ENCODE measurements at regions not wholly inside any gene's neighbourhood (a gene's known extent, or its start where the extent isn't known, plus 50 kb on each side); places are given as distances from the start of the nearest gene placed in this dataset.
"Not testable (repeated sequence)": the region's sequence is repeated elsewhere in the genome, so short reads cannot be mapped to it uniquely, and the experiment has no call there.

DNA sequence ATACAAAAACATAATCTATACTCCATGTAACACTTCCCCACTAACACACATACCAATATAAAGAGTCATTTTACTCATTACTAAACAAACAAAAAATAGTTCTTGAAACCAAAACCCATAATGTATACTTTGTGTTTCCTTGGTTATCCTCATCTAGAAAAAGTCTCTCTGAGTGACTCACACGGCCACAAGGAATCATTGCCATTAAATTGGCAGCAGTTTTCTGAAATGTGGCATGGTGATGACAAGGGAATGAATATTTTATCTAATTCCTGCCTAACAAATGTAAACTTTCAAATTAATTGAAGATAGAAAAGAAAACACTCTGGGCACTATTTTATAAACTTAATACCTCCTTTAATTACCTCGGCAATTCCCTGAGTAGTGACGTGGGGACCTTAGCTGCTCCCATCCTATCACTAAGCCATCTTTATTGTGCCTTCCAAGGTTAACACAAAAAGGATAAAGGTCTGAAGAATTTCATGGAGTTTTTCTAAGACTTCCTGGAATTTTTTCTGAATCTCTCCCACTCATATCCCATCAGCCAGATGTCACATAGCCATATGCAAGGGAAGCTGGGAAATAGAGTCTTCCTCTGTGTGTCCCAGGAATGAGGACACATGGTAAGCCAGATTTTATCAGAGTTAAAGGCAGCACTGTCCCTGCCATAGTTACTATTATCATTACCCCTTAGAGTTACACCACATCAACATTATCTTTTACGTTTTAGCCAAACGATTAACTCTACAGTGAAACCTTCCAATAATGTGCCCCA is 857.2 kb upstream of the TENM4 start:
- DNase-seq (ENCODE audit: low read depth, low spot score) = no peak

DNA sequence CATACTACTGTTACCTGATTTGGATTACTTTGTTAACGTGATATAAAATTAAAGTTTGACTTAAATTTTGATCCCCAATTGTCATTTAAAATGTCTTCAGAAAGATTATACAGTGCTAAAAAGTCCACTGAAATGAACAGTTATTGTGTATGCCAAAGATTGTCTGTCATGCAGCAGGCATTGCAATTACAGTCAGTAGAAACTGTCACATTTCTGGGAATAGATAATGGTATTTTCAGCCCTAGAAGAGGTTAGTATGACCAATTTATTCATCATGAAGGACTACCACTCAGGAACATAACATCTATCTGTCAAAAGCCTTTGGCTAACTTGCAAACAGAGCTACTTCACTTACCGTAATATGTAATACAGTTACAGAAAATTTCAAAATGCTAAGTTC is 852.5 kb upstream of the TENM4 start:
- DNase-seq (ENCODE audit: low read depth, low spot score) = no peak

DNA sequence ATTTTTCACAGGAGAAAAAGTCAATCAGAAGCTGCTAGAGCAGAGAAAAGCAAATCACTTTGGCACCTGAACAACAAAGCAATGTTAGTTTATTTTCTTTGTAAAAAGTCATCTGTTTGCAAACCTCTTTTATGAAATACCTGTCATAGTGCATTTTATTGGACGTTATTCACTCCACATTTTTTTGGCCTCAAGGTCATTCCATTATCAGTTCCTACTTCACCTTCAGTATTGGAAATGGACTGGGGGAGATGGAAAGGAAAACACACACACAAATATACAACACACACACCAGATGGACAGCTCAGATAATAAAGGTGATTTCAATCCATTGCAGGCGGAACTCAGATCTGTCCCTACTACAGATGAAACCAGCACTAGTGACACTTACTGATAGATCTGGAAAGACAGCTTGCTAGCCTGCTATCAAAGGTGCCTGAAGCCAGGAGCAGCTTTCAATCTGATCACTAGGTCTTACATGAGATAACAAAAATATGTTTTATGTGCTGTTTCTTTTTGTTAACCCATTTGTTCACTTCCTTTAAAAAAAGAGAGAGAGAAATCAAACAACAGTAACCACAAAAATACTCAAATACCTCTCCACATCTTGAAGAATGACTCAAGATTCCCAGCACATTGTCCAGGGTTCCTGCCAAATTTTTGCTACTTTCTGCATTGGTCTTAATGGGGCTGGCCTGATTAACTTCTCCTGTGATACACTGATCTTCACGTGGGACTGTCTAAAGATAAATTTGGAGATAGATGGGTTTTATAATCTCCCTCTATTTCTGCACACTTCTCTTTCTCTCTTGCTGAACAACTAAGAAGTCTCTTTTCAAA is 844.3 kb upstream of the TENM4 start:
- no peak for DNase-seq (ENCODE audit: low read depth, low spot score)

DNA sequence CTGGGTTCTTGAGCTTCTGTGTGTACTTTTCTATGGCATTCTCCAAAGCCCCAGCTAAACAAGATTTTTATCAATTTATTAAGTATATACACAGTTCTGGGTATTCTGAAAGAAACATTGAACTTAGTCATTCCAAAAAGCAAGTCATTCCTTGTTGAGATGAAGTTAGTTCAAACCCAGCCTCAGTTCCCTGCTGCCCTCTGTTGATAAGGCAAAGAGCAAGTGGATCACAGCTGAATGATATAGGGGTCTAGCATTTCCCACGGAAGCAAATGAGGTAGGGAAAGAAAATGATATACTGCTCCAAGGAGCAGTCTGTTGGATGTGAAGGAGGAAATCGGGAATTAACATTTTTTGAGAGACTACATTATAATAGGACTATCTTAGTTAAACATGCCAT is 841.8 kb upstream of the TENM4 start:
- no peak for DNase-seq (ENCODE audit: low read depth, low spot score)

DNA sequence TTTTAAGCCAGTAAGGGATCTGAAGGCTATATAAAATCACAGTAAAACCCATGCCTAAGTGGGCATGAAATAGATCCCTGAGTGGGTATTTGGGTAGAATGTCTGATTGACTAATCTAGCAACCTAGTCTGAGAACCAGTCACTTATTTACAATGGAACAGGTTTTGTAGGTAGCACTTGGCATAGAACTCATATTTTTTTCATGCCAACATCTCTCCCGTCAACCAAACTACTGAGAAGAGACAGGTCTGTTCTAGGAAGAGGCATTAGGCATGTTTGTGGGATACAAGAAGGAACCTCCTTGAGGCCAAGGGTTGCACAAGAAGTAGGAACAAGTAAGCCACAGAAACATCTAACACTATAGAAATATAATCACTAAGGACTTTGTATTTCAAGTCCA is 840.4 kb upstream of the TENM4 start:
- no peak for DNase-seq (ENCODE audit: low read depth, low spot score)

DNA sequence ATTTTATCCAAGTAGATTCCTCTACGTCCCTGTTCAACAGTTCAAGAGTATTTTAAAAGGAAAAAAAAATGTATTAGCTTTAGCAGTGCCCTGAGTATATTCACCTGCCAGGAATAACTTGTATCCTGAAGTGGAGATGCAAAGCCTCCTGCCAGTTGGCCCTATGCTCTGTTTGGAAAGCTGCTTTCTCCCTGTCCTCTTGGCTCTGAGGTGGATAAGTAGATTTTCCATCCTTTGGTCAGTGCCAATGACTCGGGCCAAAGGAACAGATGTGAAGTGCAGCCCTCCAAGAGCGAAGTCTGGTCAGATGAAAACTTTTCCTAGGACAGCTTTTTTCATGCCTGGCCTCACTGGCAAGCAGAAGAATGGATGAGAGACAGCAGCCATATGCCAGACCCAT is 839.9 kb upstream of the TENM4 start:
- DNase-seq (ENCODE audit: low read depth, low spot score) = no peak

DNA sequence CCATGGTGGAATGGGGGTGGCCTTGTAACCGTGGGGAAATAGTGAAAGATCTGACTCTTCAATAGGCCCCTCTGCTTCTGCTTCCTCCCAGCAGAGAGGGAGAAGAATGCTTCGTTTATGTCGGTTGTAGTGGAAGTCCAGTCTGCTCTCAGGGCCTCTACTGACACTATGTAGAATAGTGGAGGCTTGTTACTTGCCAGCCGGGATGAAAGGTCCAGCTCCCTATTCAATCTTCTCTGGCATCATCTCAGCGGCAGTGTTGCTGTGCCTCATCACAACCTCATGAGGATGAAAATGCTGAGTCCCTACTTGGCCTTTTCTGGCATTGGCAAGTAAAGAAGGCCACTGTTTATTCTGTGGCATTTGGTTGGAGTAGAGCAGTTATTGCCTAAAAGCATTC is 820.9 kb upstream of the TENM4 start:
- DNase-seq (ENCODE audit: low read depth, low spot score) = no peak

DNA sequence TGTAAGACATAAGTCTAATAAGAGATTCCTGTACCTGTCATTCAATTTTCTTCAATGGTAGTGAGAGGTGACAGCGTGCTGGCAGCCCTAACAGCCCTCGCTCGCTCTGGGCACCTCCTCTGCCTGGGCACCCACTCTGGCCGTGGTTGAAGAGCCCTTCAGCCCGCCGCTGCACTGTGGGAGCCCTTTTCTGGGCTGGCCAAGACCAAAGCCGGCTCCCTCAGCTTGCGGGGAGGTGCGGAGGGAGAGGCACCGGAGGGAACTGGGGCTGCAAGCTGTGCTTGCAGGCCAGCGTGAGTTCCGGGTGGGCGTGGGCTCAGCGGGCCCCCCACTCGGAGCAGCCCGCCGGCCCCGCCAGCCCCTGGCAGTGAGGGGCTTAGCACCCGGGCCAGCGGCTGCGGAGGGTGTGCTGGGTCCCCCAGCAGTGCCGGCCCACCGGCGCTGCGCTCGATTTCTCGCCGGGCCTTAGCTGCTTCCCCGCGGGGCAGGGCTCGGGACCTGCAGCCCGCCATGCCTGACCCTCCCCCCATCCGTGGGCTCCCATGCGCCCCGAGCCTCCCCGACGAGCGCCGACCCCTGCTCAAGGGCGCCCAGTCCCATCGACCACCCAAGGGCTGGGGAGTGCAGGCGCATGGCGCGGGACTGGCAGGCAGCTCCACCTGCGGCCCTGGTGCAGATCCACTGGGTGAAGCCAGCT is 816.6 kb upstream of the TENM4 start:
- DNase-seq (ENCODE audit: low read depth, low spot score) = not testable (repeated sequence)

DNA sequence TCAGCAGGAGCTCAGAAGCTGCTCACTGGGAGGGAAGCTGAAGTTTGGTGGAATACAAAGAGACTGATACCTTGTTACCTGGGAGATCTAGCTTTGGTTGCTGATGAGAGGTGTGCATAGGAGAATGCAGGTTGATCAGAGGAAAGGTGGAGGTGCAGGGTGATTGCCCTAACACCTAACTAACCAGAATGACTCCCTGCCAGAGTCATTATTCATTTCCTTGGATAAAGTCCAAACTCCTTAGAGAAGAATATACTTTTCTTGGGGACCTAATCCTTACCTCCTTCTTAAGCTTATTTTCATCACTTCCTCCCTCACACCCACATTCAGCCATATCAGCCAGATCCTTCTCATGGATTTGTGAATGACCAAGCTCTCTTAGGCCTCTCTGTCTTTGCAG is 814.2 kb upstream of the TENM4 start:
- DNase-seq (ENCODE audit: low read depth, low spot score) = no peak

DNA sequence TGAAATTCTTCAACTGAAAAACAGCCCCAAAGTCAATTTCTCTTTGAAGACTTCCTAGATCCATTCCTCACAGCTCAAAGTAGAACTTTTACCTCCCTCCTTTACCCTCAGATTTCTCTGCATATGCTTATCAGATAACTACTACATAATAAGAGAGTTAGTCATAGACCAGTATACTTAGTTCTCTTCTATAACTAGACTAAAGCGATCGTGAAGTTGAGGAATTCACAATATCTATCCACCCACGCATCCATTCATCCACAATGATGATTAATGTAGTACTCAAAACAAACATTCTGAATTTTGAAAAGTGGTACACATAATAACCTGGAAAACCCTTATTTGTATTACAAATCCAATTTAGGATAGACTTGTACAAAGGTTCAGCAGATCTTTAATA is 800.9 kb upstream of the TENM4 start:
- DNase-seq (ENCODE audit: low read depth, low spot score) = no peak

DNA sequence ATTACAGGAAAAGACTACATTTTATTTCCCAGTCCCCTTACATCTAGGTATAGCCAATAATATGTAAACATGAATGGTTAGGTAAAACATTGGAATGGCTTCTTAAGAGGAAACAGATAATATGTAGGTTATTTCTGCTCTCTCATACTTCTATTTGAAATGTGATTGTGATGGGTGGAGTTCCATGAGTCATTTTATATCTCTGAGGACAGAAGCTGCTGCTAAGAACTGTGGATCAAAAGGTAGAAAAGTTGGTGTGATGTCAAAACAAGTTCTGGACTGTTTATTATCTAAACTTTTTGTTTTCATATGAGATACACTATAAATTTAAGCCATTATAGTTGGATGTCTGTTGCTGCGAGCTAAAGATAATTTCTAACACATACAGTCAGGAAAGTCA is 799.4 kb upstream of the TENM4 start:
- no peak for DNase-seq (ENCODE audit: low read depth, low spot score)

DNA sequence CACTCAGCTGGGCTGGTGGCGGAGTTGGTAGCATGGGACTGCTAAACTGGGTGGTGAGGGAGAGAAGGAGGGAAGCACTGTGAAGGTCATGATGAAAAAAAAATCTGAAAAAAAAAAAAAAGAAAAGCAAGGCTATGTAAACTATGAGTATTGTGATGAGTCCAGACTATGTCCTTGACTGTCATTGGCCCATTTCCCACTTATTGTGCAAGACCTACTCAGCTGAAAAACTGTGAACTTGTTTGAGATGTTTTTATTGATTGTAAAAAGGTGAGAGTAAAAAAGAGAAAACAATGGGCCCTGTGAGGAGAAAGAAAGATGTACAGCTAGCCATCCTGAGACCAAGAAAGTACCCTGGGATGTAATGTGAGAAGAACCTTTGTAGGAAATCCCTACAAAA is 798.4 kb upstream of the TENM4 start:
- no peak for DNase-seq (ENCODE audit: low read depth, low spot score)

DNA sequence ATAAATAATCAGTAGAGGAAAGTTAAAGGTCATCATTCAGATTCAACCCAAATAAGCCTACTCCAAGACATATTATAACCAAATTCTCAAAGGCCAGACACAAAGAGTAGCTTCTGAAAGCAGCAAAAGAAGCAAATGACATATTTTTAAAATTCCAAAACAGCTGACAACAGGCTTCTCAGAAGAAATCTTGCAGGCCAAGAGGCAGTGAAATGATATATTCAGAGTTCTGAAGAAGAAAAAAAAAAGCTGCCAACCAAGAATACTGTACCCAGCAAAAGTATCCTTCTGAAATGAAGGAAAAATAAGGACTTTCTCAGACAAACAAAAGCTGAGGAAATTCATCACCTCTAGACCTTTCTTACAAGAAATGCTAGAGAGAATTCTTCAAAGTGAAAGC is 787.1 kb upstream of the TENM4 start:
- DNase-seq (ENCODE audit: low read depth, low spot score) = no peak

DNA sequence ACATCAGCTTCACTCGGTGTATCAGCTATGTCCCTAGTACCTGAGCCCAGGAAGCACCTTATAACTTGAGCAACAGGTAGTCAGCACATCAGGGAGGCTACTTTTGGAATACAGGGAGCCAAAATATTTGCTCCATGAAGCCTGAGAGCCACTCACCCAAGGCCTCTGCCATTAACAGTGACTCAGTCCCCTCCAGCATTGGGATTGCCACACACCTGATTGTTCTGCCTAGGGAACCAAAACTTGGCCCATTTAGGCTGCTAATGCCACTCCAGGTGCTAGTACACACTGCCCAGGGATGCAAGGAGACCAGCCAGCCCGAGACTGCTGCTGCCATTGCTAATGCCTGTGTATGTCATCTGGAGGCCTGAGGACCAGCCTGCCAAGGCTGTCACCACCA is 773.6 kb upstream of the TENM4 start:
- no peak for DNase-seq (ENCODE audit: low read depth, low spot score)

DNA sequence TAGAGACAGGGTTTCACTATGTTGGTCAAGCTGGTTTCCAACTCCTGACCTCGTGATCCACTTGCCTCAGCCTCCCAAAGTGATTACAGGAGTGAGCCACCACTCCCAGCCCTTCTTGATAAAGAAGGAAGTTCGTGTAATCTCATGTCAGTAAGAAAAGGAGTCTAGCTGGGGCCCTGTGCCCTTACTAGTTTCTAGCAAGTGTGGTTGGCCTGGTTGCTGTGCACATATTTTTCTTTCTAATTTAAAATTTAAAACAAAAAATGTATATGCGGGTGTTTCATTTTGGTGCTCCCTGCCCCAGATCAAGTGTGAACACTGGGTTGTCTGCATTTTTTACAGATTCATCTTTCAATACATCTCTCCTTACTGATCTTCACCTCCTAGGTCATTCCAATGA is 770.8 kb upstream of the TENM4 start:
- no peak for DNase-seq (ENCODE audit: low read depth, low spot score)

DNA sequence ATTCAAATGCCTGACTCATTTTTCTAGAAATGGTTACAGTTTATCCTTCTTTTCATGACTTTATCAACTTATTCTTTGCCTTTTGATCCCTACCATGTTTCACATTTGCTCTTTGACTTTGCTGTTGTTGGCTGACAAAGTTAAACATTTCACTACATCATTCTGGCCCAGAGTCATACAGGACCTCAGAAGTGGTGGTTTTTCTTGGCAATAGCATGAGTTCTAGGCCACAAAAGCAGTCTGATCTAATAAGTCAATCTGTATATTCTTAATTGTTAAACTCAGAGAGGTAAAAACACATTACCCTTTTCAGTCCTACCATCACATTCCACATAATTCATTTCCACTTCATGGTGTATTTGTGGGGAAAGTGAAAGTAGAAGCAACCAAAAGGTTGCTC is 763.2 kb upstream of the TENM4 start:
- no peak for DNase-seq (ENCODE audit: low read depth, low spot score)

DNA sequence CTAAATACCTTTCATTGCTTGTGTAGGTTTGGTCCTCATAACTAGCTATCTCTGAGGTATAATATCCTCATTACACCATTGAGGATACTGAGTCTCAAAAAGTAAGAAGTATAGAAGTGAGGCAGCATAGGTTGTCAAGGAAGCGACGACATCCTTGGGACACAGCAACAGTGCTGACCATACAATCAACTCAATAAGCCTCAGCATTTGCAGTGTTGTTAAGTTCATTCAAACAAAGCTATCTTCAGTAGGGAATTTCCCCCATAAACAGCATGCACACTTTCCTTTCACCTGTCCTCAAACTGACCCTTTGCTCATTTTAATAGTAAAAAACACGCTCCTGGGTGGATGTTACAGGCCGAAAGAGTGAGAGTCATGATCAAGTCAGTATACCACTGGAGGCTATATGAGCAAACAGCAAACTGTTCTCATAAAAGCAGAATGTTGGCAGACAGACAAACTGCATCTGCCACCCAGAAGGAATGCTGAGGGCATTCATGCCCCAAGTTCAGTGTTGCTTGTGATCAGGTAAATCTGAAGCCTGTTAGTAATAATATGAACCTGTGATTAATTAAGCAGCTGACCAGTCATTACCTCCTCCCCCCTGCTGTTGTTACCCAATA is 756.2 kb upstream of the TENM4 start:
- no peak for DNase-seq (ENCODE audit: low read depth, low spot score)

DNA sequence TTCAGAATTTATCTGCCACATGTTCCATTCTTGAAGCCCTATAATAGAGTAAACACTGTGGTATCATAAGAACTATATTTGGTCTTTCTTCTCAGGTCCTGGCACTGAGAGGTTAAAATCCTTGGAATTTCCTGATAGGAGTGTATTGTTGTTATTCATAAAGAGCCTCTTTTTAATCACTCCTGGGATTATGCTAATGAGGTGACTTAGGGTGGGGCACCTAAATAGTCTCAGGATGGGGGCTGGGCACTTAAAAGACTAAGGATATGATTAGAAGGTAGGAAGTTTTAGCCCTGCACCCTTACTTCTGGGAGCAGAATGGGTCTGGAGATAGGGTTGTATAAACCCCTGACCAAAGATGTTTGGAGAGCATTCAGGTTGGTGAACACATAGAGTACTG is 755.2 kb upstream of the TENM4 start:
- DNase-seq (ENCODE audit: low read depth, low spot score) = no peak

DNA sequence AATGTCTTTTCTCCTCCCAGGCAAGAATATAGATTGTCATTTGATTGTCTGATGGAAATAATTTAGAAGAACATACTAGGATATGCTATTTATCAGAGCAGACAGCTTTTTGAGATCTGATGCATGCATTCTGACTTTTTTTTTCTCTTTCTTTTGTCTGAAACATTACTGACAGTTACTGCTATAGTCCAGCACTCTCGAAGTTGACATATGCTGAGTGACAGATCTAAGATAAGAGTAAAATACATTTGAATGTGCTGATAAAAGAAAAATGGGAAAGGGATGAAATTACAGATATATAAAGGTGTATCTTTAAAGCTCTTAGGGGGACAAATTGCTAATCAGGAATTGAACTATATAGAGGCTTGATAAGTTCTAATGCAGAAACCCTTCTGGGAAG is 753.8 kb upstream of the TENM4 start:
- DNase-seq (ENCODE audit: low read depth, low spot score) = no peak

DNA sequence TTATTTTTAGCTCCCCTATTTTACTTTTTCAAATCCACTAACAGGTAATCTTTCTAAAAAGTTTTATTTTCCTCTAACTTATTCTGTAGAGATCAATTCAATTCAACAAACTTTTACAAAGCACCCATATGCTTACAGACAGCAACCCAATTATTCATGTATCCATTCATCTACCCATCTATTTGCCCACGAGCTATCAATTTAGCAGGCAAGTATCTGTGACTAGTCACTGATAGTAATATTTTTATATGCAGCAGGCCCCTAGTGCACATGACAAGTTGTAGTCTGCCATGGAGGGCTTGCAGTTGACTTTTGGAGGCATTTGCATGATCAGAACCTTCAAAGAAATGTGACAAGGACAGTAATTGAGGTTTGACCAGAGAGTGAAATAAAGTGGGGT is 753.2 kb upstream of the TENM4 start:
- DNase-seq (ENCODE audit: low read depth, low spot score) = no peak

DNA sequence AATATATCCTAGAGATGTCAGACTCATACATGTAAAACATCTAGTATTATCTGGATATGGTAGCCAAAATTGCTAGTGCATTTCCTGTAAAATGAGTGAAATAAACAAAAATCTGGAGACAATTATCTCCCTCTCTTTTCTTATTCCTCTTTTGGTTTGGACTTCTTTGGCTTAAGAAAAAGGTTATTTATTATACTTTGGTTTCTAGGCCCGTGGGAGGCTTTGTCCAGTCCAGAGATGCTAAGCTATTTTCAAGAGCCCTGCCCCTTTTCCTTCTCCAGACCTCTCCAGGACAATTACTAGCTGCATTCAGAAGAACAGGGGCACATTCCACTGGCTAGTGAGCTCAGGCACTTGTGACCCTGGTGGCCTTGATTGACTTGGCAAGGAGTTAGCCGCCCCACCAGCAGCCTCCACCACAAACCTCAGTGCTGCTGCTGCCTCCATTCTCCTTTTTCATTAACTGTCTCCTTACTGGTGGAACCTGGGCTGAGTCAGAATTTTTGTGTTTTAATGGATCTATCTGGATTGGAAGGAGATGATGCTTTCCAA is 747.3 kb upstream of the TENM4 start:
- DNase-seq (ENCODE audit: low read depth, low spot score) = no peak

DNA sequence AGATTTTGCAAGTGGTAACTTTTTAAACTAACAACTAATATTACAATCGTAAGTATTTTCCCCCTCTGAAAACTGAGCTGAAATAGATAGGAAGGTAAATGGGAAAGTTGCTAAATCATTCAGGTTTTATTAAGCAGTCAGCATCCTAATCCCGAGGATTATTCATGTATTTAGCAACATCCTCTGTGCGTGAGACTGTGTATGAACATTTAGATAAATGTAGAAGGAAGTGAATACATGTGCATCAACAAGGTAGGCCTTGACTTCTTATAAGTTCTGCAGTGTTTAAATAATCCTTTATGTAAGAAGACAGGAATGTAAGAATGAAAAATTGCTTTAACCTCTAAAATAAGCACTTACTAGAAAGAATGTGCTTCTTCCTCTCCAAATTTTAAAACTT is 745.9 kb upstream of the TENM4 start:
- no peak for DNase-seq (ENCODE audit: low read depth, low spot score)
